Kidney glomerular epithelial cell (primary cell): ENCODE measurements at regions not wholly inside any gene's neighbourhood (a gene's known extent, or its start where the extent isn't known, plus 50 kb on each side); places are given as distances from the start of the nearest gene placed in this dataset.
"Not testable (repeated sequence)": the region's sequence is repeated elsewhere in the genome, so short reads cannot be mapped to it uniquely, and the experiment has no call there.

ENCODE experiments used
- DNase-seq: peaks from one replicate; lab custom pipeline; 2025; lab: John Stamatoyannopoulos, UW

- DNase-seq, result no peak
Measured at GRCh38 chr4:147246096-147246495, 234.8 kb upstream of the EDNRA start.

GRCh38 chr4:147246528-147246927, 234.4 kb upstream of the EDNRA start:
- DNase-seq, result not testable (repeated sequence)

DNA sequence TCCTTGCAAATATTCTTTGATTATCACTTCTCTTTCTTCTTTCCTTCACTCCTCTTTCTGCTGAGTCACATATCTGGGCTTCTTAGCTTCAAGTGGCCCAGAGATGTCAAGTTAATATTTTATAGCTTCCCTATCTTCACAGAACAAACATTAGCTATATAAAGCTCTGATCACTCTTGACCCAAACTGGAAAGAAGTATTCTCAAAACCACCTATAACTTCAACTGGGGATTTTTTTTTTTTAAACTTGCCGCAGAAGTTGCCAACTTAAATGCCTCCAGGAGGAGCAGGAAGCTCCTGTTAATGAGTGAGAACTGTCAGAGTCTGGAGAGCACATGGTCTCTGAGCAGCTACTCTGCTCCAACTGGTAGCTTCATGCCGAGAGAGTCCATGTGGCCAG, 233.3 kb upstream of the EDNRA start:
- DNase-seq, result peak; percentile 10

DNA sequence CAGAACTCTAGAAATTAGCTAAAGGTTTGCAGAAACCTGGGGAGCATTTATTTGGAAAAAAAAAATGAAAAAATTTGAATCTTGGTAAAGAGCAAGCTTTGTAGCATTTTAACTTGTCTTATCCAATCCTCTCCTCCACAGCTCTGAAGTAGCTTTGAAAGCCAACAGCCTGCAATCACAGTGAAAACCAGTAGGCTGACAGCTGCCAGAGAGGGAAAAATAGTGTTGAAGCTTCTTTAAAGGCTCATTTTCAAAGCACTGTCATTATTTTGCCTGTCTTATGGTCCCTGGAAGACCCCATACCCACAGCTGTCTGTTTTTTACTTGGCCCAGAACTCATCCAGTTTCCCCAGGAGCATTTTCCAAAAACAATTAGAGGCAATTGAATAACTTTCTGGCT, 230.8 kb upstream of the EDNRA start:
- no peak for DNase-seq

DNA sequence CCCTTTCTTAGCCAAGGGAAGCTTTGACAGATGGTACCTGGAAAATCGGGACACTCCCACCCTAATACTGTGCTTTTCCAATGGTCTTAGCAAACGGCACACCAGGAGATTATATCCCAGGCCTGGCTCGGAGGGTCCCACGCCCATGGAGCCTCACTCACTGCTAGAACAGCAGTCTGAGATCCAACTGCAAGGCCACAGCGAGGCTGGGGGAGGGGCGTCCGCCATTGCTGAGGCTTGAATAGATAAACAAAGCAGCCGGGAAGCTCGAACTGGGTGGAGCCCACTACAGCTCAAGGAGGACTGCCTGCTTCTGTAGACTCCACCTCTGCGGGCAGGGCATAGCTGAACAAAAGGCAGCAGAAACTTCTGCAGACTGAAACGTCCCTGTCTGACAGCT, 225.6 kb upstream of the EDNRA start:
- not testable (repeated sequence) for DNase-seq

DNA sequence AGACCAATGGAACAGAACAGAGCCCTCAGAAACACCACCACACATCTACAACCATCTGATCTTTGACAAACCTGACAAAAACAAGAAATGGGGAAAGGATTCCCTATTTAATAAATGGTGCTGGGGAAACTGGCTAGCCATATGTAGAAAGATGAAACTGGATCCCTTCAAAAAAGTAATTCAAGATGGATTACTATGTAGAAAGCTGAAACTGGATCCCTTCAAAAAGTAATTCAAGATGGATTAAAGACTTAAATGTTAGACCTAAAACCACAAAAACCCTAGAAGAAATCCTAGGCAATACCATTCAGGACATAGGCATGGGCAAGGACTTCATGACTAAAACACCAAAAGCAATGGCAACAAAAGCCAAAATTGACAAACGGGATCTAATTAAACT, 221.6 kb upstream of the EDNRA start:
- not testable (repeated sequence) for DNase-seq

GRCh38 chr4:147284256-147284835, 196.6 kb upstream of the EDNRA start:
- DNase-seq, result no peak

DNA sequence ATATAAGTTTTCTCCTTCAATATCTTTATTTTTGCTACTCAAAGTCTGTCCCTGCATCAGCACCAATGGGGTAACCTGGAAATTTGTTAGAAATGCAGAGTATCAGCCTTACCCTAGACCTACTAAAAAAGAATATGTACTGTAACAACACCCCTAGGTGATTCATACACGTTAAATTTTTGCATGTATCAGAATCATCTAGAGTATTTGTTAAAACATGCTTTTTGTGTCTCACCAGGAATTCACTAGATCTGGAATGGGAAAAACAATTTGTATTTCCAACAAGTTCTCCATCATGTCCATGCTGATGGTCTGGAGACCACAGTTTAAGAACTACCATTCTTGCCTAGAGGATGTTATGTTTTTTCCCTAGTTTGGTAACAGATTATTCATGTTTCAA, 196.0 kb upstream of the EDNRA start:
- no peak for DNase-seq

- no peak for DNase-seq
Measured at GRCh38 chr4:147285751-147286150, 195.1 kb upstream of the EDNRA start.

GRCh38 chr4:147286846-147287587, 193.9 kb upstream of the EDNRA start:
- no peak for DNase-seq

- no peak for DNase-seq
Measured at GRCh38 chr4:147287588-147287890, 193.4 kb upstream of the EDNRA start.

- DNase-seq, result no peak
Measured at GRCh38 chr4:147288512-147288911, 192.4 kb upstream of the EDNRA start.

- DNase-seq, result no peak
Measured at GRCh38 chr4:147289181-147289580, 191.7 kb upstream of the EDNRA start.

DNA sequence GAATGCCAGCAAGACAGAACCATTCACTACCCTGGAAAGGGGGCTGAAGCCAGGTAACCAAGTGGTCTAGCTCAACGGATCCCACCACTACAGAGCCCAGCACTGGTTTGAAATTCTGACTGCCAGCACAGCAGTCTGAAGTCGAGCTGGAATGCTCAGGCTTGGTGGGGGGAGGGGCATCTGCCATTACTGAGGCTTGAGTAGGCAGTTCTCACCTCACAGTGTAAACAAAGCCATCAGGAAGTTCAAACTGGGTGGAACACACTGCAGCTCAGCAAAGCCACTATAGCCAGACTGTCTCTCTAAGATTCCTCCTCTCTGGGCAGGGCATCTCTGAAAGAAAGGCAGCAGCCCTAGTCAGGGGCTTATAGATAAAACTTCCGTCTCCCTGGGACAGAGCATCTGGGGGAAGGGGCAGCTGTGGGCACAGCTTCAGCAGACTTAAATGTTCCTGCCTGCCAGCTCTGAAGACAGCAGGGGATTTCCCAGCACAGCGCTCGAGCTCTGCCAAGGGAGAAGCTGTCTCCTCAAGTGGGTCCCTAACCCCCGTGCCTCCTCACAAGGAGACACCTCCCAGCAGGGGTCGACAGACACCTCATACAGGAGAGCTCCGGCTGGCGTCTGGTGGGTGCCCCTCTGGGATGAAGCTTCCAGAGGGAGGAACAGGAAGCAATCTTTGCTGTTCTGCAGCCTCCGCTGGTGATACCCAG, 188.1 kb upstream of the EDNRA start:
- not testable (repeated sequence) for DNase-seq

- not testable (repeated sequence) for DNase-seq
Measured at GRCh38 chr4:147293314-147293677, 187.6 kb upstream of the EDNRA start.

- no peak for DNase-seq
Measured at GRCh38 chr4:147299205-147299604, 181.7 kb upstream of the EDNRA start.

DNA sequence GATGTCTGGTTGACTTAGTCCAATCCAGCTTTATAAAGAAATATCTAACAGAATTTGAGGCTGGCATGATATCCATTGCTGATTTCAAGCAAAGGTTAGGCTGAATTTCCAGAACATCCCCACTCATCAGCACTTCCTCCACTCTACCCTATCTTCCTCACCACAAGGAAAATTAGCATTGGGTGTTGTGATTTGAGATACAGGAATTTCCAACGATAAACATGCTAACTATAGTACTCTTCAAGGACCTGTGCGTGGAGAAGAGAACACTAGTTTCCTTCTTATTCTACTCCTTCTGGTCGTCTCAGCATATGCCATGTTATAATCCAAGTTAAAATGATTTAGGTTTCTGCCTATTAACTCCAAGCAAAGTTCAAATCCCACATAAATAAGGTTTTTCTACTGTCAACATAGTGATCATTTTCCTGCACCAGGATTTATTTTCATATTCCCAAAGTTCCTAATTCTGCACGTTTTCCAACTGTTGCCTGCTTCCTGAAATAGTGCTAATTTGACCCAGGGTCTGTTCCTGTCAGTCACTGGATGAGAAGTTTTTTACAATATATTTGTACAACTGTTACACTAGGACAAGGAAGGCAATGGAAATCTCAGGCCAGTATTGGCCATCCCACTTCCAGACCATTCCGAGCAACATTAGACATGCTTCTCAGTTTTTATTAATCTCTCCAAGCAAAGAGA, 177.6 kb upstream of the EDNRA start:
- no peak for DNase-seq

- DNase-seq, result no peak
Measured at GRCh38 chr4:147303873-147304229, 177.0 kb upstream of the EDNRA start.

DNA sequence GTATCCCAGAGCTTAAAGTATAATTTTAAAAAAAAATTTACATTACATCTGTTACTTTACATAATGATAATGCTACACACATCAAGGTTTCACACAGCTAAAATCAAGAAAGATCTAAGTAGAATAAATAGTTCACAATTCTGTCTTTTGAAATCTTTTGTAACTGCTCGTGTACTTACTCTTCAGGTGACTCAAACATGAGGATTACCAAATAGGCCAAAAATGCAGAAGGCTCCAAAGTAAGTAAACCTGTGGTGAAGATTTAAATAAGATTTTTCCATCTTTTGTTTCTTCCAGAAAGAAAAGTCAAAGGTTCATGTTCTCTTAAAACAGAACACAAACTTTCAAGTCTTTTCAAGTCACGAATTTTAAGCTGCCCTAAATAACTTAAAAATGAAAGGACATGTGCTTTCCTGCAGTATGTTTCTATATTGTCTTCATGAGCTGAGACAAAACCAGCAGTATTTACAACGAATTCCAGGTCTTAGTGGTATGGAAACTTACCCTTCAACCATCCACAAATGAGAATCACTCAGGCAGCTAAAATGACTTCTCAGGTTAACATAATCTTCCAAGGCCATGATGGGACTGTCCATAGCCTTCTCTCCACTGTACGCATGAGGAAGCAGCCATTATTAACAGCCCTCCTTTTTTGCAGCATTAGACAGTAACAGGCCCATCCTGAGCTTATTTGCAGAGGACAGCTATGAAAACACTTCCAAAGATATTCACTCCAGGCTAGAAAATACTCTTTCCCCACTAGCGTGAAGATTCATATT, 172.8 kb upstream of the EDNRA start:
- DNase-seq, result no peak

DNA sequence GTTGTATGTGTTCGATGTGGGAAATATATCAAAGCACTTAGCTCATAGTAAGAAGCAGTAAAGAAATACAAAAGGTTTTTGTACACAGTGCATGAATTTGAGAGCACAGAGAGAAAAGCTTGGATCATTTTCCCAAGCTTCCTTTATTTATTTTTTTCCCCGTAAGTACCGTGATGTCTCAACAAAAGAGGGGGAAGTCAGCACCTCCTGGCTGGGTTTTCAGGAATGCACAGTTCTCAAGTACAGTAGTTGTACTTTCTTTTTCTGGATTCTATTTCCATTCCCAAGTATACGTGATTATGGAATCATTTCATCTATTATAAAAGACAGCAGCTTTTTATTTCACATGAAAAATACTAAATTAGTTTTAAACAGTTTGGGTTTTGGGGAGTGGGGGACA, 171.5 kb upstream of the EDNRA start:
- no peak for DNase-seq

DNA sequence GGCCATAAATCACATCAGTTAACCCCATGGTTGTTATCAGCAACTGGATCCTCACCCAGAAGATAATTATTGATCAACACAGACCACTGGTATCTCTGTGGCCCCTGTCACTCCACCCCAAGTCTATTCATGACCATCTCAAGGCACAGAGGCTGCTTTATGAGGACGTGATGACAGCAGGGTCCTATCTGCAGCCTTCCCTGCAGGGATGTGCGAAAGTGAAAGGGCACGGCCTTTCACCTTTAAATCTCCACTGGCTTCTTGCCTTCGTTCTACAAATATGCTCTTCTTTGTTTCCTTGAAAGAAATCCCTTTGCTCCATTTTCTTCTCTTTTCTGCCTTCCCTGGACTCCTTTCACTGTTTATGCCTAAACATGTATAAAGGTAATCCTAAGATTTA, 170.6 kb upstream of the EDNRA start:
- no peak for DNase-seq

- DNase-seq, result no peak
Measured at GRCh38 chr4:147311956-147312355, 168.9 kb upstream of the EDNRA start.
